Upper lobe of left lung (tissue), 6 donors: ENCODE measurements at regions not wholly inside any gene's neighbourhood (a gene's known extent, or its start where the extent isn't known, plus 50 kb on each side); places are given as distances from the start of the nearest gene placed in this dataset.
"Not testable (repeated sequence)": the region's sequence is repeated elsewhere in the genome, so short reads cannot be mapped to it uniquely, and the experiment has no call there.

ENCODE experiments used
- ATAC-seq, 2 donors: fragments of 200-7000 bp; cut with Tn5 transposase; one replicate each; pipeline ENCODE4 v1.9.1; 2022; ENCODE audit warnings: mild to moderate bottlenecking in 2 of 2, moderate library complexity in 2 of 2; ENCODE audit not compliant: low FRiP score in 2 of 2
- DNase-seq, 2 donors: peaks; one replicate each; pipeline ENCODE4 v3.0.0-alpha.2; 2019 to 2020
- H3K27ac ChIP-seq, 4 donors: fragments of 200-600 bp; sonication (generic); one replicate each; pipeline ENCODE4 v1.5.1; 2016 to 2019
- H3K27me3 ChIP-seq, 4 donors: fragments of 200-600 bp; sonication (generic); one replicate each; pipeline ENCODE4 v1.5.1; 2017 to 2019
- H3K36me3 ChIP-seq, 4 donors: fragments of 200-600 bp; sonication (generic); one replicate each; pipeline ENCODE4 v1.5.1; 2016 to 2019
- H3K4me1 ChIP-seq, 4 donors: fragments of 200-600 bp; sonication (generic); one replicate each; pipeline ENCODE4 v1.5.1; 2018 to 2019
- H3K4me3 ChIP-seq, 4 donors: fragments of 200-600 bp; sonication (generic); one replicate each; pipeline ENCODE4 v1.5.1; 2017 to 2019; ENCODE audit warnings: mild to moderate bottlenecking in 2 of 4, moderate library complexity in 1 of 4
- H3K9me3 ChIP-seq, 4 donors: fragments of 200-600 bp; sonication (generic); one replicate each; pipeline ENCODE4 v1.5.1; 2018 to 2019
- CTCF ChIP-seq, 6 experiments: fragments of 450-650 bp in 4 of 6; fragments of 200-600 bp in 2 of 6; sonication (generic) in 2 of 6; IDR thresholded peaks; one replicate each; pipeline ENCODE4 v1.5.1; 2016 to 2019; ENCODE audit warnings: antibody characterized with exemption in 6 of 6
- EP300 ChIP-seq, 4 donors: sonication (generic); formaldehyde crosslinking; IDR thresholded peaks; one replicate each; pipeline ENCODE4 v1.5.1; 2017; ENCODE audit warnings: antibody characterized with exemption in 4 of 4, control low read depth in 2 of 4
- POLR2A ChIP-seq, 4 donors: fragments of 450-650 bp; IDR thresholded peaks; one replicate each; pipeline ENCODE4 v1.5.1; 2016 to 2017; ENCODE audit warnings: antibody characterized with exemption in 4 of 4, mild to moderate bottlenecking in 2 of 4
- POLR2AphosphoS5 ChIP-seq, 2 donors: sonication (generic); formaldehyde crosslinking; IDR thresholded peaks; one replicate each; pipeline ENCODE4 v1.5.1; 2017; ENCODE audit warnings: antibody characterized with exemption in 2 of 2
- WGBS, 2 donors: methylation state at CpG; one replicate each; pipeline ENCODE4 v1.1.5; 2017 to 2018; 5-methylcytosine and 5-hydroxymethylcytosine counted together
- donor health status: DM: no; HTN: no; CAD: no; lungs with moderate emphysema.
- donor health status: DM: no; HTN: yes; CAD: no; lungs with severe emphysema.

- DNase-seq, H3K9me3 ChIP-seq, H3K4me1 ChIP-seq, H3K27me3 ChIP-seq, H3K36me3 ChIP-seq, H3K4me3 ChIP-seq, H3K27ac ChIP-seq, ATAC-seq: not testable (repeated sequence)
- 64 to 79% methylated on average over 3 of the region's 3 CpGs for WGBS, 2 donors
Observed at GRCh38 chr3:124075090-124075489, 83.2 kb upstream of the ROPN1 start.

- Histone ChIP-seq H3K27ac (no peak overlapping the region), H3K4me3 (no peak overlapping the region), H3K27me3 (no peaks in the 10 kb centered on the region), H3K9me3 (no peaks in the 10 kb centered on the region), H3K36me3 (no peaks in the 10 kb centered on the region), H3K4me1 (no peaks in the 10 kb centered on the region)
- 96 to 97% methylated on average over 6 to 9 of the region's 9 CpGs for WGBS, 2 donors
- TF ChIP-seq EP300 (IDR thresholded peaks at IDR 0.05) = no peak
- TF ChIP-seq CTCF (IDR thresholded peaks at IDR 0.05) = no peak
- no peak for TF ChIP-seq POLR2AphosphoS5 (IDR thresholded peaks at IDR 0.05)
- TF ChIP-seq POLR2A (IDR thresholded peaks at IDR 0.05) = no peak
- no peak for DNase-seq
- ATAC-seq = no peak
Observed at GRCh38 chr3:124075753-124076152, 83.8 kb upstream of the ROPN1 start.

- ATAC-seq = peak in 1 of 2 donors; percentile 19
- H3K27me3 ChIP-seq = no peaks in the 10 kb centered on the region
- H3K4me3 ChIP-seq = no peak overlapping the region
- H3K9me3 ChIP-seq = no peaks in the 10 kb centered on the region
- 86 to 89% methylated on average over 4 to 5 of the region's 5 CpGs for WGBS, 2 donors
- DNase-seq = no peak
- no peak overlapping the region for H3K27ac ChIP-seq
- H3K36me3 ChIP-seq = no peaks in the 10 kb centered on the region
- no peak for TF ChIP-seq POLR2AphosphoS5 (IDR thresholded peaks at IDR 0.05)
- H3K4me1 ChIP-seq = no peaks in the 10 kb centered on the region
Observed at GRCh38 chr3:124076235-124076634, 84.3 kb upstream of the ROPN1 start.

GRCh38 chr3:124078953-124079911 lies 87.3 kb upstream of the ROPN1 start:
- ATAC-seq (no peak), DNase-seq (no peak)
- WGBS, 2 donors = 34 to 36% methylated on average over 4 of the region's 4 CpGs
- Histone ChIP-seq H3K36me3 (no peaks in the 10 kb centered on the region), H3K27ac (no peak overlapping the region), H3K9me3 (no peaks in the 10 kb centered on the region), H3K4me3 (no peak overlapping the region), H3K27me3 (no peaks in the 10 kb centered on the region), H3K4me1 (peaks cover 0 to 5% (median 0%) of the 10 kb centered on the region in 4 donors)
- no peak for TF ChIP-seq POLR2A (IDR thresholded peaks at IDR 0.05)
- TF ChIP-seq CTCF (IDR thresholded peaks at IDR 0.05) = peak in 5 of 6 experiments; percentile 38 to 66 (median 45)

- H3K27ac ChIP-seq = no peak overlapping the region
- DNase-seq = no peak
- H3K4me3 ChIP-seq = no peak overlapping the region
- no peak for TF ChIP-seq CTCF (IDR thresholded peaks at IDR 0.05)
- no peak for TF ChIP-seq POLR2A (IDR thresholded peaks at IDR 0.05)
- TF ChIP-seq POLR2AphosphoS5 (IDR thresholded peaks at IDR 0.05) = no peak
- TF ChIP-seq EP300 (IDR thresholded peaks at IDR 0.05) = no peak
- 93 to 98% methylated on average over 2 of the region's 2 CpGs for WGBS, 2 donors
- peaks cover 0 to 6% (median 0%) of the 10 kb centered on the region in 4 donors for H3K4me1 ChIP-seq
- no peaks in the 10 kb centered on the region for H3K9me3 ChIP-seq
- no peaks in the 10 kb centered on the region for H3K27me3 ChIP-seq
- no peaks in the 10 kb centered on the region for H3K36me3 ChIP-seq
- no peak for ATAC-seq
Observed at GRCh38 chr3:124079912-124080276, 88.0 kb upstream of the ROPN1 start.

- H3K36me3 ChIP-seq = no peaks in the 10 kb centered on the region
- DNase-seq = no peak
- peaks cover 0 to 6% (median 0%) of the 10 kb centered on the region in 4 donors for H3K4me1 ChIP-seq
- H3K27me3 ChIP-seq = no peaks in the 10 kb centered on the region
- no peak overlapping the region for H3K4me3 ChIP-seq
- H3K9me3 ChIP-seq = no peaks in the 10 kb centered on the region
- H3K27ac ChIP-seq = no peak overlapping the region
- TF ChIP-seq EP300 (IDR thresholded peaks at IDR 0.05) (no peak), POLR2A (IDR thresholded peaks at IDR 0.05) (no peak), CTCF (IDR thresholded peaks at IDR 0.05) (no peak), POLR2AphosphoS5 (IDR thresholded peaks at IDR 0.05) (no peak)
- 74 to 80% methylated on average over 2 of the region's 2 CpGs for WGBS, 2 donors
- ATAC-seq = no peak
Observed at GRCh38 chr3:124082343-124082742, 90.4 kb upstream of the ROPN1 start.
